SK-N-SH (cell line): ENCODE measurements at regions not wholly inside any gene's neighbourhood (a gene's known extent, or its start where the extent isn't known, plus 50 kb on each side); places are given as distances from the start of the nearest gene placed in this dataset.
A peak's percentile ranks its signal among the peaks of the same experiment; 100 is the strongest.

Source experiments
- CTCF ChIA-PET: fragments of 300-600, 350-600 bp; formaldehyde crosslinking; extraction: SDS; loops from one replicate; lab custom pipeline; 2021; lab: Yijun Ruan, JAX
- POLR2A ChIA-PET: fragments of 350-600 bp; sonication (Branson Sonifier 250); formaldehyde crosslinking; extraction: SDS; loops from one replicate; lab custom pipeline; 2020; ENCODE audit warnings: antibody characterized with exemption, inconsistent platforms; lab: Yijun Ruan, JAX
- DNase-seq: peaks from one replicate; pipeline ENCODE4 v3.0.0; 2012
- H2AFZ ChIP-seq: fragments of 200-600 bp; sonication (generic); 2 replicates; pipeline ENCODE4 v1.8.1; 2016; ENCODE audit warnings: antibody characterized with exemption, mild to moderate bottlenecking, low read depth
- H3F3A ChIP-seq: fragments of 200-600 bp; sonication (generic); replicated peaks from 2 replicates; pipeline ENCODE3; 2016; ENCODE audit warnings: antibody characterized with exemption, mild to moderate bottlenecking; ENCODE audit not compliant: insufficient read depth
- H3K27ac ChIP-seq, 2 experiments: fragments of 200-500 bp in 1 of 2; fragments of 200-600 bp in 1 of 2; sonication (Bioruptor generic) in 1 of 2; sonication (generic), shearing (Covaris generic) in 1 of 2; 2 replicates each; pipeline versions ENCODE4 v1.5.1 to v1.6.1; 2014 to 2016; ENCODE audit warnings: low read depth in 2 of 2, inconsistent platforms in 1 of 2, low read length in 1 of 2, mild to moderate bottlenecking in 1 of 2, mixed read lengths in 1 of 2
- H3K27me3 ChIP-seq: fragments of 200-600 bp; sonication (generic), shearing (Covaris generic); 2 replicates; pipeline ENCODE4 v1.6.1; 2016; ENCODE audit warnings: mixed run types; ENCODE audit not compliant: insufficient read depth
- H3K36me3 ChIP-seq, 2 experiments: fragments of 200-500 bp in 1 of 2; fragments of 200-600 bp in 1 of 2; sonication (Bioruptor generic) in 1 of 2; sonication (generic) in 1 of 2; replicated peaks in 1 of 2; 2 replicates each; pipeline versions ENCODE3 to v1.5.1; 2014 to 2016; ENCODE audit warnings: low read length in 1 of 2, mild to moderate bottlenecking in 1 of 2; ENCODE audit not compliant: insufficient read depth in 2 of 2, control insufficient read depth in 1 of 2
- H3K4me1 ChIP-seq, 2 experiments: fragments of 200-500 bp in 1 of 2; fragments of 200-600 bp in 1 of 2; sonication (Bioruptor generic) in 1 of 2; sonication (generic), shearing (Covaris generic) in 1 of 2; 2 replicates each; pipeline versions ENCODE4 v1.5.1 to v1.6.1; 2014 to 2016; ENCODE audit warnings: low read depth in 1 of 2, low read length in 1 of 2, mixed run types in 1 of 2; ENCODE audit not compliant: insufficient read depth in 2 of 2, control insufficient read depth in 1 of 2
- H3K4me2 ChIP-seq: fragments of 200-600 bp; sonication (generic), shearing (Covaris generic); 2 replicates; pipeline ENCODE4 v1.6.1; 2017; ENCODE audit warnings: mixed run types
- H3K4me3 ChIP-seq, 2 experiments: fragments of 200-500 bp in 1 of 2; fragments of 200-600 bp in 1 of 2; sonication (Bioruptor generic) in 1 of 2; sonication (generic), shearing (Covaris generic) in 1 of 2; 2 replicates each; pipeline versions ENCODE4 v1.5.1 to v1.8.1; 2014 to 2016; ENCODE audit warnings: low read depth in 2 of 2, inconsistent platforms in 1 of 2, low read length in 1 of 2, mild to moderate bottlenecking in 1 of 2, mixed read lengths in 1 of 2, moderate library complexity in 1 of 2
- H3K79me2 ChIP-seq: fragments of 200-600 bp; sonication (generic); 2 replicates; pipeline ENCODE4 v1.8.1; 2017; ENCODE audit warnings: mild to moderate bottlenecking; ENCODE audit not compliant: insufficient read depth
- H3K9ac ChIP-seq: fragments of 200-600 bp; sonication (generic); 2 replicates; pipeline ENCODE4 v1.6.1; 2017; ENCODE audit warnings: mixed run types
- H3K9me2 ChIP-seq: fragments of 200-600 bp; sonication (generic); 2 replicates; pipeline ENCODE4 v1.6.1; 2017; ENCODE audit warnings: mixed run types
- H3K9me3 ChIP-seq: fragments of 200-600 bp; sonication (generic); 2 replicates; pipeline ENCODE4 v1.6.1; 2017; ENCODE audit warnings: mixed run types, mild to moderate bottlenecking, moderate library complexity
- H4K20me1 ChIP-seq: fragments of 200-600 bp; sonication (generic); 2 replicates; pipeline ENCODE4 v1.6.1; 2017; ENCODE audit warnings: mild to moderate bottlenecking, mixed run types; ENCODE audit not compliant: insufficient read depth
- CTCF ChIP-seq: fragments of 200-600 bp; sonication (generic); IDR thresholded peaks from 2 replicates; pipeline ENCODE4 v1.6.1; 2017; ENCODE audit warnings: antibody characterized with exemption, mild to moderate bottlenecking, moderate library complexity
- FOSL2 ChIP-seq: IDR thresholded peaks from 2 replicates; pipeline ENCODE4 v1.4.0; 2012; ENCODE audit warnings: low read depth, mild to moderate bottlenecking, moderate library complexity, borderline replicate concordance
- FOXJ3 ChIP-seq: sonication (generic); formaldehyde crosslinking; IDR thresholded peaks from 2 replicates; pipeline ENCODE4 v1.5.1; 2020; ENCODE audit warnings: mild to moderate bottlenecking, missing genetic modification reagents
- FOXM1 ChIP-seq: IDR thresholded peaks from 2 replicates; pipeline ENCODE4 v1.4.0; 2012; ENCODE audit warnings: low read depth, mild to moderate bottlenecking
- GABPA ChIP-seq: IDR thresholded peaks from 2 replicates; pipeline ENCODE4 v1.4.0; 2012; ENCODE audit warnings: low read depth, mild to moderate bottlenecking
- PBX3 ChIP-seq: IDR thresholded peaks from 2 replicates; pipeline ENCODE4; 2012
- RAD21 ChIP-seq: IDR thresholded peaks from 2 replicates; pipeline ENCODE4 v1.6.1; 2012; ENCODE audit warnings: mild to moderate bottlenecking, low read length
- RFX5 ChIP-seq: IDR thresholded peaks from 2 replicates; pipeline ENCODE4 v1.6.1; 2012; ENCODE audit warnings: mild to moderate bottlenecking, improper control_type of control experiment, low read length
- RXRA ChIP-seq: IDR thresholded peaks from 2 replicates; pipeline ENCODE4 v1.4.0; 2012; ENCODE audit warnings: low read depth, mild to moderate bottlenecking, borderline replicate concordance
- SMC3 ChIP-seq: IDR thresholded peaks from 2 replicates; pipeline ENCODE4 v1.6.1; 2012; ENCODE audit warnings: low read depth, low read length, improper control_type of control experiment
- TCF12 ChIP-seq: IDR thresholded peaks from 2 replicates; pipeline ENCODE4 v1.4.0; 2012
- TEAD4 ChIP-seq: IDR thresholded peaks from 2 replicates; pipeline ENCODE4 v1.4.0; 2012; ENCODE audit warnings: mild to moderate bottlenecking, borderline replicate concordance; ENCODE audit not compliant: insufficient read depth
- WGBS: methylation state at CpG from one replicate; pipeline ENCODE4 v1.1.6; 2017; ENCODE audit warnings: low lambda C conversion rate; 5-methylcytosine and 5-hydroxymethylcytosine counted together
- TF ChIP-seq, protein P1 (sequence below): IDR thresholded peaks from 2 replicates; pipeline ENCODE4 v1.6.1; 2012; ENCODE audit warnings: mild to moderate bottlenecking, low read depth, low read length, moderate library complexity
- TF ChIP-seq, protein P2 (sequence below): IDR thresholded peaks from 2 replicates; pipeline ENCODE4 v1.4.0; 2012; ENCODE audit warnings: low read depth
- TF ChIP-seq, protein P3 (sequence below): IDR thresholded peaks from 2 replicates; pipeline ENCODE4 v1.4.0; 2012; ENCODE audit warnings: low read depth, borderline replicate concordance

DNA sequence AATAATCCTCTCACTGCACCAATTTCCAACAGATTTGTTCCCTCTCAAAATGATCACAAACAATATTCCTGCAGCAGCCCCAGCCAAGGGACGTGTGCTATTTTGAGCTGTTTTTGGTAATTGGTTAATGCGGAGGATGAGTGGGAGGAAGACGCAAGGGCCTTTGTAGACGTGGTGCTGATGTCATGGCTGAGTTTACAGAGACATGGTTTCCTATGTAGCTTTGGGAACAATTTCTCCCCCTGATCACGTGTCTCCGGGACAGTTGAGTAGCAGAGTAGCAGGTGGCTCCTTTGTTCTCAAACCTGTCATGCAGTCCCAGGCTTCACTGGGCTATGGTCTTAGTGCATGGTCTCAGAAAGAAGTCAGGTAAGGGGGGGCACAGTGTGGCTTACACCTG is 183.2 kb upstream of the NECTIN1 start:
- H2AFZ ChIP-seq: no peak overlapping the region
- POLR2A ChIA-PET: no interaction called here
- H3K36me3 ChIP-seq: no peaks in the 10 kb centered on the region
- peaks cover 0 to 41% of the 10 kb centered on the region in 2 experiments; a peak in 2 of 4 replicates for H3K4me1 ChIP-seq
- no peaks in the 10 kb centered on the region for H4K20me1 ChIP-seq
- H3K27ac ChIP-seq: 0 out of 4 replicates have a peak overlapping the region, but pooled peaks of 1 of the 2 experiments have one; percentile 20
- H3K9me2 ChIP-seq: no peaks in the 10 kb centered on the region
- no peaks in the 10 kb centered on the region for H3K9me3 ChIP-seq
- 49% methylated on average over 6 of the region's 6 CpGs for WGBS
- H3K79me2 ChIP-seq: no peaks in the 10 kb centered on the region
- no peak overlapping the region for H3K4me2 ChIP-seq
- TF ChIP-seq RFX5 (no peak), RXRA (no peak), FOXM1 (no peak), PBX3 (no peak), TEAD4 (no peak), RAD21 (no peak), SMC3 (no peak), FOXJ3 (CRISPR knock-in tag) (no peak), GABPA (no peak), FOSL2 (no peak), CTCF (no peak), TCF12 (no peak)
- TF ChIP-seq, protein P1, sequence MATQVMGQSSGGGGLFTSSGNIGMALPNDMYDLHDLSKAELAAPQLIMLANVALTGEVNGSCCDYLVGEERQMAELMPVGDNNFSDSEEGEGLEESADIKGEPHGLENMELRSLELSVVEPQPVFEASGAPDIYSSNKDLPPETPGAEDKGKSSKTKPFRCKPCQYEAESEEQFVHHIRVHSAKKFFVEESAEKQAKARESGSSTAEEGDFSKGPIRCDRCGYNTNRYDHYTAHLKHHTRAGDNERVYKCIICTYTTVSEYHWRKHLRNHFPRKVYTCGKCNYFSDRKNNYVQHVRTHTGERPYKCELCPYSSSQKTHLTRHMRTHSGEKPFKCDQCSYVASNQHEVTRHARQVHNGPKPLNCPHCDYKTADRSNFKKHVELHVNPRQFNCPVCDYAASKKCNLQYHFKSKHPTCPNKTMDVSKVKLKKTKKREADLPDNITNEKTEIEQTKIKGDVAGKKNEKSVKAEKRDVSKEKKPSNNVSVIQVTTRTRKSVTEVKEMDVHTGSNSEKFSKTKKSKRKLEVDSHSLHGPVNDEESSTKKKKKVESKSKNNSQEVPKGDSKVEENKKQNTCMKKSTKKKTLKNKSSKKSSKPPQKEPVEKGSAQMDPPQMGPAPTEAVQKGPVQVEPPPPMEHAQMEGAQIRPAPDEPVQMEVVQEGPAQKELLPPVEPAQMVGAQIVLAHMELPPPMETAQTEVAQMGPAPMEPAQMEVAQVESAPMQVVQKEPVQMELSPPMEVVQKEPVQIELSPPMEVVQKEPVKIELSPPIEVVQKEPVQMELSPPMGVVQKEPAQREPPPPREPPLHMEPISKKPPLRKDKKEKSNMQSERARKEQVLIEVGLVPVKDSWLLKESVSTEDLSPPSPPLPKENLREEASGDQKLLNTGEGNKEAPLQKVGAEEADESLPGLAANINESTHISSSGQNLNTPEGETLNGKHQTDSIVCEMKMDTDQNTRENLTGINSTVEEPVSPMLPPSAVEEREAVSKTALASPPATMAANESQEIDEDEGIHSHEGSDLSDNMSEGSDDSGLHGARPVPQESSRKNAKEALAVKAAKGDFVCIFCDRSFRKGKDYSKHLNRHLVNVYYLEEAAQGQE: no peak
- TF ChIP-seq, protein P2, sequence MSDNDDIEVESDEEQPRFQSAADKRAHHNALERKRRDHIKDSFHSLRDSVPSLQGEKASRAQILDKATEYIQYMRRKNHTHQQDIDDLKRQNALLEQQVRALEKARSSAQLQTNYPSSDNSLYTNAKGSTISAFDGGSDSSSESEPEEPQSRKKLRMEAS: no peak
- TF ChIP-seq, protein P3, sequence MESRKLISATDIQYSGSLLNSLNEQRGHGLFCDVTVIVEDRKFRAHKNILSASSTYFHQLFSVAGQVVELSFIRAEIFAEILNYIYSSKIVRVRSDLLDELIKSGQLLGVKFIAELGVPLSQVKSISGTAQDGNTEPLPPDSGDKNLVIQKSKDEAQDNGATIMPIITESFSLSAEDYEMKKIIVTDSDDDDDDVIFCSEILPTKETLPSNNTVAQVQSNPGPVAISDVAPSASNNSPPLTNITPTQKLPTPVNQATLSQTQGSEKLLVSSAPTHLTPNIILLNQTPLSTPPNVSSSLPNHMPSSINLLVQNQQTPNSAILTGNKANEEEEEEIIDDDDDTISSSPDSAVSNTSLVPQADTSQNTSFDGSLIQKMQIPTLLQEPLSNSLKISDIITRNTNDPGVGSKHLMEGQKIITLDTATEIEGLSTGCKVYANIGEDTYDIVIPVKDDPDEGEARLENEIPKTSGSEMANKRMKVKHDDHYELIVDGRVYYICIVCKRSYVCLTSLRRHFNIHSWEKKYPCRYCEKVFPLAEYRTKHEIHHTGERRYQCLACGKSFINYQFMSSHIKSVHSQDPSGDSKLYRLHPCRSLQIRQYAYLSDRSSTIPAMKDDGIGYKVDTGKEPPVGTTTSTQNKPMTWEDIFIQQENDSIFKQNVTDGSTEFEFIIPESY: no peak
- H3K4me3 ChIP-seq: no peak overlapping the region
- no peak overlapping the region for H3K9ac ChIP-seq
- DNase-seq: no peak
- H3K27me3 ChIP-seq: peaks cover 8% of the 10 kb centered on the region; the same call in 1 of the 2 replicates
- CTCF ChIA-PET: interaction anchor here (0.9 kb wide), 1 partner anchor 437 kb away, joined by 3 read pairs; no protein-coding TSS in a partner anchor
- no peaks in the 10 kb centered on the region for H3F3A ChIP-seq
